ENCODE measurements at regions not wholly inside any gene's neighbourhood (a gene's known extent, or its start where the extent isn't known, plus 50 kb on each side); places are given as distances from the start of the nearest gene placed in this dataset.

- no peak for DNase-seq (ENCODE audit: low read depth)
Observed at GRCh38 chr12:98149270-98149669, 366.1 kb upstream of the TMPO start.

GRCh38 chr12:98149691-98150210 is 365.6 kb upstream of the TMPO start:
- DNase-seq (ENCODE audit: low read depth), result no peak

GRCh38 chr12:98151105-98151590 is 364.2 kb upstream of the TMPO start:
- DNase-seq (ENCODE audit: low read depth), result no peak

- DNase-seq (ENCODE audit: low read depth), result no peak
Observed at GRCh38 chr12:98151984-98152383, 363.4 kb upstream of the TMPO start.

- DNase-seq (ENCODE audit: low read depth), result no peak
Observed at GRCh38 chr12:98154850-98155249, 360.5 kb upstream of the TMPO start.

GRCh38 chr12:98156697-98157096 is 358.7 kb upstream of the TMPO start:
- DNase-seq (ENCODE audit: low read depth), result no peak

- DNase-seq (ENCODE audit: low read depth), result no peak
Observed at GRCh38 chr12:98162906-98163678, 352.3 kb upstream of the TMPO start.

- no peak for DNase-seq (ENCODE audit: low read depth)
Observed at GRCh38 chr12:98172304-98172703, 343.1 kb upstream of the TMPO start.

- DNase-seq (ENCODE audit: low read depth), result no peak
Observed at GRCh38 chr12:98172801-98173200, 342.6 kb upstream of the TMPO start.

GRCh38 chr12:98173773-98174427 is 341.5 kb upstream of the TMPO start:
- no peak for DNase-seq (ENCODE audit: low read depth)

- DNase-seq (ENCODE audit: low read depth), result no peak
Observed at GRCh38 chr12:98174428-98174809, 341.0 kb upstream of the TMPO start.

GRCh38 chr12:98178126-98178525 is 337.3 kb upstream of the TMPO start:
- no peak for DNase-seq (ENCODE audit: low read depth)

GRCh38 chr12:98179151-98179550 is 336.2 kb upstream of the TMPO start:
- no peak for DNase-seq (ENCODE audit: low read depth)

- DNase-seq (ENCODE audit: low read depth), result no peak
Observed at GRCh38 chr12:98180603-98181002, 334.8 kb upstream of the TMPO start.

- no peak for DNase-seq (ENCODE audit: low read depth)
Observed at GRCh38 chr12:98182821-98183220, 332.6 kb upstream of the TMPO start.

- peak; percentile 27 for DNase-seq (ENCODE audit: low read depth)
Observed at GRCh38 chr12:98185606-98186005, 329.8 kb upstream of the TMPO start.

GRCh38 chr12:98188650-98189077 is 326.7 kb upstream of the TMPO start:
- DNase-seq (ENCODE audit: low read depth), result no peak

GRCh38 chr12:98194591-98194990 is 320.8 kb upstream of the TMPO start:
- no peak for DNase-seq (ENCODE audit: low read depth)

- DNase-seq (ENCODE audit: low read depth), result no peak
Observed at GRCh38 chr12:98198261-98198982, 317.0 kb upstream of the TMPO start.

- DNase-seq (ENCODE audit: low read depth), result no peak
Observed at GRCh38 chr12:98208816-98209215, 306.6 kb upstream of the TMPO start.

GRCh38 chr12:98211909-98212695 is 303.3 kb upstream of the TMPO start:
- DNase-seq (ENCODE audit: low read depth), result peak; percentile 49

GRCh38 chr12:98213556-98213955 is 301.8 kb upstream of the TMPO start:
- no peak for DNase-seq (ENCODE audit: low read depth)
